Aorta (tissue), 5 donors: ENCODE measurements at regions not wholly inside any gene's neighbourhood (a gene's known extent, or its start where the extent isn't known, plus 50 kb on each side); places are given as distances from the start of the nearest gene placed in this dataset.
A peak's percentile ranks its signal among the peaks of the same experiment; 100 is the strongest.
"Not testable (repeated sequence)": the region's sequence is repeated elsewhere in the genome, so short reads cannot be mapped to it uniquely, and the experiment has no call there.

Source experiments
- ATAC-seq: fragments of 200-7000 bp; cut with Tn5 transposase; one replicate; pipeline ENCODE4 v1.9.1; 2022; ENCODE audit warnings: moderate library complexity; ENCODE audit not compliant: low FRiP score
- DNase-seq, 2 donors: peaks; one replicate each; pipeline ENCODE4 v3.0.0-alpha.2; 2020
- H3K27ac ChIP-seq, 2 donors: one replicate each; pipeline ENCODE4 v1.5.1; 2013; ENCODE audit warnings: low read length in 2 of 2, mild to moderate bottlenecking in 2 of 2, moderate library complexity in 2 of 2, control low read depth in 1 of 2, inconsistent platforms in 1 of 2, low read depth in 1 of 2
- H3K27me3 ChIP-seq, 2 donors: one replicate each; pipeline ENCODE4 v1.6.1; 2013; ENCODE audit warnings: control low read depth in 1 of 2, low read length in 1 of 2, mild to moderate bottlenecking in 1 of 2, moderate library complexity in 1 of 2; ENCODE audit not compliant: insufficient read depth in 2 of 2, control insufficient read depth in 1 of 2
- H3K36me3 ChIP-seq, 2 donors: one replicate each; pipeline ENCODE4 v1.6.1; 2013; ENCODE audit warnings: control low read depth in 1 of 2, low read length in 1 of 2, mild to moderate bottlenecking in 1 of 2; ENCODE audit not compliant: insufficient read depth in 2 of 2, control insufficient read depth in 1 of 2
- H3K4me1 ChIP-seq, 2 donors: one replicate each; pipeline ENCODE4 v1.6.1; 2013; ENCODE audit warnings: low read length in 2 of 2, control low read depth in 1 of 2, mild to moderate bottlenecking in 1 of 2, moderate library complexity in 1 of 2; ENCODE audit not compliant: insufficient read depth in 2 of 2, control insufficient read depth in 1 of 2
- H3K4me3 ChIP-seq, 2 donors: one replicate each; pipeline ENCODE4 v1.5.1; 2013; ENCODE audit warnings: low read length in 2 of 2, control low read depth in 1 of 2, mild to moderate bottlenecking in 1 of 2
- H3K9me3 ChIP-seq: one replicate; pipeline ENCODE4 v1.6.1; 2013; ENCODE audit warnings: mild to moderate bottlenecking, low read length; ENCODE audit not compliant: control insufficient read depth
- WGBS, 2 donors: extraction: QIAGEN DNeasy Blood & Tissue Kit; methylation state at CpG; one replicate each; pipeline ENCODE4 v1.1.7; 2013; 5-methylcytosine and 5-hydroxymethylcytosine counted together
- intact Hi-C, 2 donors: fragments of 100-400 bp; cut with DNase I; formaldehyde crosslinking; loops; one replicate each; pipeline versions ENCODE4 v1.14.2 to v1.15.0; 2022
- donor health status: healthy with polysubstance abuse.
- donor health status: Bipolar disorder and iron deficiency.
- donor health status: DM: no; HTN: no; CAD: no.
- donor health status: DM: no; HTN: no; CAD: no.
- donor health status: DM: yes; HTN: yes; CAD: no.

DNA sequence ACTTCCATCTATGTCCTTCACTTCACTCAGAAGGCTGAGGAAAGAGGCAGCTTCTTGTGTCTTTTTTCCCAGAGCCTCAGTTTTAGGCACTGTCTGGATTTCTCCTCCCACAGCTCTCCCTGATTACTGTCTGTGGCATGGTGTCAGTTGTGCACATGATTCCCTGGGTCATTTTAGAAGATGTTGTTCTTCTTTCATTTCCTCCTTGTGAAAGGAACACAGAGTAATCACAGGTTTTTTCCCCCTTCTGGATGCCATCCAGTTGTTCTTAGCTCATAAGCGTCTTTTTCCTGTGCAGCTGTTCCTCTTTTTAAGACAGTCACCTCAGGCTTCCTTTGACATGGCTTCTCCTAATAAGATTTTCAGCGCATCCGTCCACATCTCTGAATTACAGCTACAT lies 212.2 kb downstream of the FAM181B start:
- no peaks in the 10 kb centered on the region for H3K9me3 ChIP-seq
- ATAC-seq (no peak), DNase-seq (peak in 1 of 2 donors; percentile 44)
- no peaks in the 10 kb centered on the region for H3K36me3 ChIP-seq
- intact Hi-C loops, result no loop called here
- WGBS, 2 donors, result 51% methylated on average over 3 of the region's 3 CpGs
- H3K4me3 ChIP-seq, result no peak overlapping the region
- no peaks in the 10 kb centered on the region for H3K4me1 ChIP-seq
- H3K27ac ChIP-seq, result no peak overlapping the region
- H3K27me3 ChIP-seq, result no peaks in the 10 kb centered on the region

DNA sequence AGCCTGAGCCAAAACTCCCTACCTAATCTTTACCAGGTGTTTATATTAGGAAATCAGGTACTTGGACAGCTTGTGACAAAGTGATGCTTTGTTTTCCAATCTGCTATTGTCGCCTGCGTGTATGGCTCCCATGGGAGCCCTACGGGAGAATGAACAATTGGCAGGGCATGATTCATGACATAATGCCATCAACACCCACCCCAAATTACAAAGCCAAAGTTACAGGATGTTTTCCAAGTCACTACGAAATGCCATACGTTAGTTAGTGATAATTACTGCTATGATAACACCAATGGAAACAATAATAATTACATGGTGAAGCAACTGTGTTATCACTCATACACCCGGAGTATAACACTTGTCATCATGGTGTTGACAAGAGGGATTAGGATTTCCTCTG lies 226.4 kb downstream of the FAM181B start:
- no peaks in the 10 kb centered on the region for H3K36me3 ChIP-seq
- H3K9me3 ChIP-seq, result no peaks in the 10 kb centered on the region
- H3K27ac ChIP-seq, result no peak overlapping the region
- ATAC-seq (no peak), DNase-seq (no peak)
- no peaks in the 10 kb centered on the region for H3K4me1 ChIP-seq
- H3K4me3 ChIP-seq, result no peak overlapping the region
- intact Hi-C loops, result no loop called here
- 24 to 27% methylated on average over 6 of the region's 6 CpGs for WGBS, 2 donors
- H3K27me3 ChIP-seq, result no peaks in the 10 kb centered on the region

DNA sequence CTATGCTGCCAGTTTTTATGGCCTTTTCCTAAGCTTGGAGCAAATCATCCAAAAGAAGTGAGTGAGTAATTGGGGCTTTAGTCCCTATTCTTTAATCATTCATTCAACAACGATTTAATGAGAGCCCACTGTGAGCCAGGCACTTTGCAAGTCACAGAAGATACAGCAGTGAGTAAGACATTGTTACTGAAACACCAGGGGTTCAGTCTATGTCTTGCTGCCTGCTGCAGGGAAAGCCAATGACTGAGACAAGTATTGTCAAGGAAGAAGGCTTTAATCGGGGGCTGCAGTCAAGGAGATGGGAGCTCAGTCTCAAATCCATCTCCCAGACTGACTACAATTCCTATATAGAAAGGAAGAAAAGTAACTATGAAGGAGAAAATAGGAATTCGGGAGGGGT lies 228.3 kb downstream of the FAM181B start:
- Histone ChIP-seq H3K4me1 (no peaks in the 10 kb centered on the region), H3K36me3 (no peaks in the 10 kb centered on the region), H3K27ac (no peak overlapping the region), H3K4me3 (no peak overlapping the region), H3K27me3 (no peaks in the 10 kb centered on the region), H3K9me3 (peaks cover 2% of the 10 kb centered on the region)
- 41 to 49% methylated on average over 3 of the region's 3 CpGs for WGBS, 2 donors
- DNase-seq, result no peak
- no peak for ATAC-seq
- intact Hi-C loops, result no loop called here

DNA sequence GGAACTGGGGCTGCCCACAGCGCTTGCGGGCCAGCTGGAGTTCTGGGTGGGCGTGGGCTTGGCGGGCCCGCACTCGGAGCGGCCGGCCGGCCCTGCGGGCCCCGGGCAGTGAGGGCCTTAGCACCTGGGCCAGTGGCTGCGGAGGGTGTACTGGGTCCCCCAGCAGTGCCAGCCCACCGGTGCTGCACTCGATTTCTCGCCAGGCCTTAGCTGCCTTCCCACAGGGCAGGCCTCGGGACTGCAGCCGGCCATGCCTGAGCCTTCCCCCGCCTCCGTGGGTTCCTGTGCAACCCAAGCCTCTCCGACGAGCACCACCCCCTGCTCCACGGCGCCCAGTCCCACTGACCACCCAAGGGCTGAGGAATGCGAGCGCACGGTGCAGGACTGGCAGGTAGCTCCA lies 232.5 kb downstream of the FAM181B start:
- H3K36me3 ChIP-seq, H3K9me3 ChIP-seq, ATAC-seq, H3K4me1 ChIP-seq, H3K4me3 ChIP-seq, H3K27me3 ChIP-seq, DNase-seq, H3K27ac ChIP-seq, intact Hi-C loops: not testable (repeated sequence)
- 95% methylated on average over 16 to 26 of the region's 26 CpGs for WGBS, 2 donors

DNA sequence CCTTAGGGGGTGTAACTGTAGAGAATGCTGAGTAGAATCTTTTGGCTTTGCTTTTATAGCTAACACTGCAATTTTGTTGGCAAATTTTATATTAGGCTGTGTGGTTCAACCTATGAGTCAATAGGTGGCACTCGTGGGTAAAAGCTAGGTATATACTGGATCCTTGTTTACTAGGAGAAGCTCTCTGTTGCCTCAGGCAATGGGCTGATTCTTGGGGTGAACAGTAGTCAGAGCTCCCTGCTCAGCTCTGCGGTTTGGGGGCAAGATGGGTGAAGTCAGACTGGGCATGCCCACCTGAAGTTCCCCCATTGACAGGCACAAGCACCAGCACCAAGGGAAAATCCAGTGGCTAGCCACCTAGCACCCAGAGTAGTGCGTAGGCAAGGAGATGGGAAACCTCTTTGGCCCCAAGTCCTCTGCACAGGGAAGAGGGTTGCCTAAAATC lies 238.7 kb downstream of the FAM181B start:
- Histone ChIP-seq H3K27me3 (no peaks in the 10 kb centered on the region), H3K36me3 (no peaks in the 10 kb centered on the region), H3K9me3 (no peaks in the 10 kb centered on the region), H3K27ac (no peak overlapping the region), H3K4me3 (no peak overlapping the region), H3K4me1 (no peaks in the 10 kb centered on the region)
- intact Hi-C loops, result no loop called here
- whole genome bisulfite sequencing, 2 donors, result 47 to 50% methylated on average over 3 of the region's 3 CpGs
- DNase-seq (no peak), ATAC-seq (no peak)

DNA sequence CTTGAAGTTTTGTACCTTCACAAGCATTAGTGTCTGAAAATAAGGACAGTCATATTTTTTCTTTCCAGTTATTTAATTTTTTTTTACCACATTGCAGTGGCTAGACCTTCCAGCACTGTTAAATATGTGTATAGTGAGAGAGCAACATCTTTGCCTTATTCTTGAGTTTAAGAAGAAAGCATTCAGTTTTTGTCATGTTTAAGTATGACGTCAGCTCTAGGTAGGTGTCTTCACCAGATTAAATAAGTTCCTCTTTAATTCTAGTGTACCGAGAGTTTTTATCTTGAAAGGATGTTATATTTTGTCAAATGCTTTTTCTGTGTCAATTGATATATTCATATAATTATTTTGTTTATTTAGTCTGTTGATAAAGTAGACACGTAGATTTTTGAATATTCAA lies 258.8 kb downstream of the FAM181B start:
- Histone ChIP-seq H3K9me3 (no peaks in the 10 kb centered on the region), H3K4me3 (no peak overlapping the region), H3K27ac (no peak overlapping the region), H3K27me3 (no peaks in the 10 kb centered on the region), H3K36me3 (no peaks in the 10 kb centered on the region), H3K4me1 (no peaks in the 10 kb centered on the region)
- ATAC-seq (no peak), DNase-seq (no peak)
- WGBS, 2 donors, result 67 to 79% methylated on average over 3 of the region's 3 CpGs
- intact Hi-C loops, result no loop called here

DNA sequence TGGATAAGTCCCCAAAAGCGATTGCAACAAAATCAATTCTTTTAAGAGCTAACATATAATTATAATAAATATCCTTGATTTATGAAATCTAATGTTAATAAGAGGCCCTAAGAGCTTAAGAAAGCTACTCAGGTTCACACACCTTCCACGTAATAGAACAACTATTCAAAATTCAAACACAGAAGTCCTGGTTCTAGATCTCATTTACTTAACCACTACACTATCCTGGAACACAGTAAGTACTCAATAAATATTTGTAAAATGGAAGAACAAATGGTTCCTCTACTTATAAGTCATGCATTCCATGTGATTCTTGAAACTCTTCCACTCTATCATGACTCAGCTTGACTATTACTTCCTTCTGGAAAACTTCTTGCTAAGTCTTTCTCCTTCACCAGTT lies 268.2 kb downstream of the FAM181B start:
- DNase-seq (no peak), ATAC-seq (no peak)
- 90 to 93% methylated on average over 2 of the region's 2 CpGs for WGBS, 2 donors
- Histone ChIP-seq H3K9me3 (no peaks in the 10 kb centered on the region), H3K27ac (no peak overlapping the region), H3K4me3 (no peak overlapping the region), H3K27me3 (no peaks in the 10 kb centered on the region), H3K36me3 (no peaks in the 10 kb centered on the region), H3K4me1 (no peaks in the 10 kb centered on the region)
- intact Hi-C loops, result no loop called here

DNA sequence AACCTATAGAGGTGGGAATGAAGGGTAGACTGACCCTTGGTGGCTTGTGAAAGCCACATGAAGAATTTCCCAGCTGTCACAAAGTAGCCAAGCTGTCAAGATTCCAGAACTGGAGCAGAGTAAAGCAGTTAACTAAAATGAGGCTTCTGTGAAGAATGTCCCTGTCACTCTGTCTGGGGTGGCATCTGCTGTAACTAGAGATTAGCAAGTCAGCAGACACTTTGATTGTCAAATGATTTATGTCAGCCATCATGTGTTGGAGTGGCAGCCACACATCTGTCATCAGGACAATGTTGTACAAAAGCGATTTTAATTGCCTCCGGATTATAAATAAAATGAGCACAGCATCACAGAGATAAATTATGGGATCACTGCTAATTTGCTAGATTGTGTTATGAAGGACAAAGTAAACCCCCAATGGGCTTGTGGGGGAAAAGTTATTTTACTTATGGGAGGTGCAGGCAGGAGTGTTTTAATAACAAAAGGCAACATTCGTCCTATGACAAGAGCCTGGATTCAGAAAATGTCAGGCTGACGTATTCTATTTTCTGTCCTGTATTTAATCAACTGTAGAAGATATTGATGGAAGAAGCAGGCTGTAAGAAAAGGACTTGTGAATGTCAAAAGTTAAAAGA lies 270.9 kb downstream of the FAM181B start:
- Histone ChIP-seq H3K4me1 (no peaks in the 10 kb centered on the region), H3K36me3 (no peaks in the 10 kb centered on the region), H3K27ac (no peak overlapping the region), H3K4me3 (no peak overlapping the region), H3K9me3 (no peaks in the 10 kb centered on the region), H3K27me3 (no peaks in the 10 kb centered on the region)
- no peak for ATAC-seq
- no peak for DNase-seq
- 54 to 55% methylated on average over 4 of the region's 4 CpGs for WGBS, 2 donors
- intact Hi-C loops, result no loop called here

DNA sequence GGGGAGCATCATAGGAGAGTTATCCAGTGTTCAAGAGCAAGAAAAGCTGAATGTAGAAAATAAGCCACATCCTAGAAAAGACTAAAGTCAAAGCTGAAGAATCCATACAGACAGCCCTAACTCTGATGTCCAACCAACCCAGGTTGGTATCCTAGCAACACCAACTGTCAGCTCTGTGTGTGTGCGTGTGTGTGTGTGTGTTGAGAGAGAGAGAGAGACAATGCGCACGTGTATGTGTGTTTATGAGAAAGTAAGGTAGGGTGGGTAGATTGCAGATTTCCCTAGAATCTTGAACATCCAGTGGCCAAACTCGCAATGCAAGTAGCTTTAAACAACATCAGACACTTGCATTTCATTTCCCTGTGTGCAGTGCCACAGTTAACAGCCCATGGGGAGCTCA lies 274.9 kb downstream of the FAM181B start:
- intact Hi-C loops, result no loop called here
- H3K27me3 ChIP-seq, result no peaks in the 10 kb centered on the region
- H3K4me1 ChIP-seq, result no peaks in the 10 kb centered on the region
- DNase-seq, result no peak
- no peak for ATAC-seq
- no peak overlapping the region for H3K4me3 ChIP-seq
- H3K36me3 ChIP-seq, result no peaks in the 10 kb centered on the region
- 18 to 32% methylated on average over 4 of the region's 4 CpGs for WGBS, 2 donors
- no peaks in the 10 kb centered on the region for H3K9me3 ChIP-seq
- H3K27ac ChIP-seq, result no peak overlapping the region
